ENCODE measurements at regions not wholly inside any gene's neighbourhood (a gene's known extent, or its start where the extent isn't known, plus 50 kb on each side); places are given as distances from the start of the nearest gene placed in this dataset.

DNA sequence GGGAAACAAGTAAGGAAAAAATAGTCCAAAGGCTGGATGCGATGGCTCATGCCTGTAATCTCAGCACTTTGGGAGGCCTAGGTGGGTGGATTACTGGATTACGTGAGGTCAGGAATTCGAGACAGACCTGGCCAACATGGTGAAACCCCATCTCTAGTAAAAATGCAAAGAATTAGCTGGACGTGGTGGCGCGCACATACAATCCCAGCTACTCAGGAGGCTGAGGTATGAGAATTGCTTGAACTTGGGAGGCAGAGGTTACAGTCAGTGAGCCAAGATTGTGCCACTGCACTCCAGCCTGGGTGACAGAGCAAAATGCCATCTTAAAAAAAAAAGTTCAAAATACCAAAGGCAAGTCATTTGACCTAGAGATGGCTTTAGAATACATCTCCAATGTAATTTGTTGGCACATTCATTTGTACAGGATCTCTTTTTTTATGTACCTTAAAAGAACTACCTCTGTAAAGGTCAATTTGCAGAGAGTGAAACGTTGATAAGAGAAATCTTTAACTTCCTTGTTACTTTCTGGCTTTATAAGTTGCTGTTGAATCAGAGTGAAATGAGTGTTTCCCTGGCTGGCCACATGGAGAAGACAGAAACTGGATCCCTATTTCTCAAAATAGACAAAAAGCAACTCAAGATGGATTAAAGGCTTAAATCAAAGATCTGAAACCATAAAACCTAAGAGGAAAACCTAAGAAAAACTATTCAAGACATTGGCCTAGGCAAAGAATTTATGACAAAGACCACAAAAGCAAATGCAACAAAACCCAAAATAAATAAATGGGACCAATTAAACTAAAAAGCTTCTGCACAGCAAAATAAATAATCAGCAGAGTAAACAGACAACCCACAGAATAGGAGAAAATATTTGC is 260.7 kb downstream of the KLF6 start:
- intact Hi-C loops (cut with micrococcal nuclease): no loop called here

- intact Hi-C loops (cut with micrococcal nuclease): no loop called here
These were observed 261.5 kb downstream of the KLF6 start for GRCh38 chr10:3523309-3524050.

- intact Hi-C loops (cut with micrococcal nuclease): no loop called here
These were observed 268.1 kb downstream of the KLF6 start for GRCh38 chr10:3516923-3517255.

GRCh38 chr10:3516234-3516922 is 268.6 kb downstream of the KLF6 start:
- intact Hi-C loops (cut with micrococcal nuclease): no loop called here

- intact Hi-C loops (cut with micrococcal nuclease): no loop called here
These were observed 270.3 kb downstream of the KLF6 start for GRCh38 chr10:3514691-3515090.

- intact Hi-C loops (cut with micrococcal nuclease): no loop called here
These were observed 272.7 kb downstream of the KLF6 start for GRCh38 chr10:3512263-3512662.

GRCh38 chr10:3511483-3511882 is 273.5 kb downstream of the KLF6 start:
- intact Hi-C loops (cut with micrococcal nuclease): no loop called here

- intact Hi-C loops (cut with micrococcal nuclease): no loop called here
These were observed 274.3 kb downstream of the KLF6 start for GRCh38 chr10:3510741-3511140.

DNA sequence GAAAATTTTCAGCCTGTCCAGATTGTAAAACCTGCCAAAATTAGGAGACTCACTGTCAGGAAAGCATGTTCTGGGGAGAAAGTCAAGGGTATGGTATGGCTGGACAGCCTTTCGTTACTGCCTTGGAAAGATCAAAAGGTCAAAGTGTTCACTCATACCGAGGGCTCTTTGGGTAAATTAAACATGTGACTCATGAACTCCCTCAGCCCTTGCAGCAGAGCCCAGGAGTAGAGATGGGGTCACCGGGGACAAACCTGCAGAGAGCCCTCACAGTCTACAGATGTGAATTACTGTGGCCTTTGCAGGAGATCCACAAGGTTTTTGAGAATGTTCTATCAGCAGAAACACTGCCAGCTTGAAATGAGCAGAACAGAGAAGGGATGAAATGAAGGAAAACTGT is 275.7 kb downstream of the KLF6 start:
- intact Hi-C loops (cut with micrococcal nuclease): no loop called here

- intact Hi-C loops (cut with micrococcal nuclease): no loop called here
These were observed 281.7 kb downstream of the KLF6 start for GRCh38 chr10:3503299-3503698.

- intact Hi-C loops (cut with micrococcal nuclease): no loop called here
These were observed 282.3 kb downstream of the KLF6 start for GRCh38 chr10:3502673-3503072.

- intact Hi-C loops (cut with micrococcal nuclease): no loop called here
These were observed 284.6 kb downstream of the KLF6 start for GRCh38 chr10:3500408-3500856.

- intact Hi-C loops (cut with micrococcal nuclease): no loop called here
These were observed 285.9 kb downstream of the KLF6 start for GRCh38 chr10:3499120-3499519.

DNA sequence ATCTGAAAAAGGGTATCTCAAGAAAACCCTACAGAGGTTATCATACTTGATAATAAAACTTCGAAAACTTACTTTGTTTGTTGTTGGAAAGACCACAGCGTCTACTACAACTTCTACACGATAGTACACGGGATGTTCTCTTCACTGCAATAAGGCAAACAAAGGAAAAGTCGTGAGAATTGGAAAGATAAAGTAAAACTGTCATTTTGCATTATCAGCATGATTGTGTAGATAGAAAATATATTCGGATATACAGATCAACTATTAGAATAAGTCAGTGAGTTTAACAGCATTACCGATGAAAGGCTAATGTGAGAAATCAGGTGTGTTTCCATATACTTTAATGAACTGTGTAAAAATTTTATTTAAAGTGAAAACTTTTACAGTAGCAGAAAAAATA is 287.4 kb downstream of the KLF6 start:
- intact Hi-C loops (cut with micrococcal nuclease): no loop called here

DNA sequence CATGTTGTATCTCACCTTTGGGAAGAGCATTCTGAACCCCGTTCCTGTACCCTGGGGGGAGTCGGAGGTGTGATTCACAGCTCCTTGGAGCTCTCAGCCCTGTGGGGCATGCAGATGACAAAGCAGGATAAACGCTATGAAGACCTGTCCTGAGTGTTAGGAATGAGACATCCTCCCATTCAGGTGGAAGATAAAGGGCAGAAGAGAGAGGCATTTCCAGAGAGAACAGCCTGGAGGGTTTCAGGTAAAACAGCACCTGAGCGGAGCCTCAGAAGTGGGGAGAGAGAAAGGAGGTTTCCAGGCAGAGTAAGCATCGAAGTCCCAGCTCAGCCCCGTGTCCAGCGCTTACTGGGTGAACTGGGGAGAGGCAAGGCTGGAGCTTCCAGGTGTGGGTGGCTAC is 288.9 kb downstream of the KLF6 start:
- intact Hi-C loops (cut with micrococcal nuclease): no loop called here

DNA sequence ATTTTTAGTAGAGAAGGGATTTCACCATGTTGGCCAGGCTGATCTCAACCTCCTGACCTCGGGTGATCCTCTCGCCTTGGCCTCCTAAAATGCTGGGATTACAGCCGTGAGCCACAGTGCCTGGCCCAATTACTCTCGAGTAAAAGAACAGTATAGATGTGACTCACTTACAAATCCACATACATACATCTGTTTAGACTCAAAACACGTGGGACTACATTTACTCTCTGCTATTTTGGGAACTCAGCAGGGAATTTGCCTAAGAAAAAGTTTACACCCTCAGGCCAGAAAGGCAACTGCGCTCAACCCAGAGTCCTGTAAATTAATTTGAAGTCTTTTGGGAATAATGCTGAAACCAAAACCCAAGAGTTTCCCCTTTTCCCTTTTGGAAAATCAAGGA is 289.7 kb downstream of the KLF6 start:
- intact Hi-C loops (cut with micrococcal nuclease): no loop called here

- intact Hi-C loops (cut with micrococcal nuclease): no loop called here
These were observed 290.2 kb downstream of the KLF6 start for GRCh38 chr10:3494838-3495230.

DNA sequence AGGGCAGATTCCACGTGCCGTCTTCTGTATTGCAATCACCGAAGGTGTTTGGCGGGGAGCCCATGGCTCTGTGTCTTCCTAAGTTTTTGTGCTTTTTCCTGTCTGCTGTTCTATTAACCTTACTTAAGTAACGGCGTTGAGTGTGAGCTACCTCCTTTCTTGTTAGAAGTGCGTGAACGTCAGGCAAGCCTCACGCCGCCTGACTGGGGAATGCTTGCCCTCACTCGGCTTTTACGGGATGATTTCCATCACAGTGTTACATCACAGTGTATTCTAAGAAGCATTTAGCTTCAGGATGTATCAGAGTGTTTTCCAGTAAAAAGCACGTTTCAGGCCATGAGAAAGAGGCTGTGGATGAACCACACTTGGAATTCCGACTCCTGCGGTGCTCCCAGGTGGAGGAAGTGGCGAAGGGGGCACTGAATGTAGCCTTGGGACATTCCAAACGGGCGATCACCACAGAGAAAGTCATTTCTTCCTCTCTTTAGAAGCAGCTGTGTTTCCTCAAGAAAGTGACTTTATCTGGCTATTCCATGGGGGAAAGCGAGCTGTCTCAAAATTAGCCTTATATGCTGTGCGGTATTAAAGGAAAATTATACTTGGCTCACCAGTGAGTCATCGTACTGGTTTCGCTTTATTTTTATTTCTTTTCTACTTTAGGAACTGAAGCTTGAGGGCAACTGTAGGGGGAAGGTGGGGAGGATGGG is 290.7 kb downstream of the KLF6 start:
- intact Hi-C loops (cut with micrococcal nuclease): no loop called here

DNA sequence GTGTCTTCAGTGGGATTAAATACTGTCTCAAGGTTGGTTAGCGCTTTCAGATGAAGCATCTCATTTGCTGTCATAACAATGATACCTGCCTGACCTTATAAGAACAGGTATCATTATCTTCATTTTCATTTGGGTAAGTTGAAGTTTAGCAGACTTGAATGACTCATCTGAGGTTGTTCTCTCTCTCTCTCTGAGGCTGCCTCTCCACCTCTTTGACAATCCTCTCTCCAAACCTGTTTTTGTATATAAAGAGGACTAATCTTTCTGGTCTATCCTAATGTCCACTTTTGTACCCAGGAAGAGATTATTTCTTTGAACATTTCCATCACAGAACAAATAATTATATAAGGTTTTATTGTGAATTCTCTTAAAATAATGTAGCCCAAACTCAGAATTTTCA is 291.4 kb downstream of the KLF6 start:
- intact Hi-C loops (cut with micrococcal nuclease): no loop called here

- intact Hi-C loops (cut with micrococcal nuclease): no loop called here
These were observed 293.4 kb downstream of the KLF6 start for GRCh38 chr10:3491571-3491970.

DNA sequence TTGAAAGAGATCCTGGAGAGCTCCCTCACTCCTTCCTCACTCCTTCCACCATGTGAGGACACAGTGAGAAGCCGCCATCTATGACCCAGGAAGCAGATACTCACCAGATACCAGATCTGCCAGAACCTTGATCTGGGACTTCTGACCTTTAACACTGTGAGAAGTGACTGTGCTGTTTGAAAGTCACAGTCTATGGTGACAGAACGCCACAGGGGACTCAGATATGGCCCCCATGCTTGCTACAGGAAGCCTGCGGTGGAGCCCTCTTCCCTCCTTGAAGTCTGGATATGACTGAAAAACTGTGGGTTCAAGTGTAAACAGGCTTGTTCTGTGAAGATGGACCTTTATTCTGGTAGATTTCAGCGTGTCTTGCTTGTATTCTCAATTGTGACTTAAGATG is 297.8 kb downstream of the KLF6 start:
- intact Hi-C loops (cut with micrococcal nuclease): no loop called here

All from T-helper 2 cell treated with Interferon-gamma antibody and Interleukin-4, amounts not matched to agents 100 ng/mL and 5 ng/mL, for 36 hours (primary cell).